Parathyroid adenoma (tissue), 2 donors: ENCODE measurements at regions not wholly inside any gene's neighbourhood (a gene's known extent, or its start where the extent isn't known, plus 50 kb on each side); places are given as distances from the start of the nearest gene placed in this dataset.

ENCODE experiments used
- H2AFZ ChIP-seq: fragments of 300-600 bp; sonication (generic); one replicate; pipeline ENCODE4 v1.7.0; 2017; ENCODE audit warnings: antibody characterized with exemption, mild to moderate bottlenecking
- H3K27ac ChIP-seq: fragments of 300-600 bp; sonication (generic); one replicate; pipeline ENCODE4 v1.7.0; 2017
- H3K27me3 ChIP-seq: fragments of 300-600 bp; sonication (generic); one replicate; pipeline ENCODE4 v1.7.0; 2017; ENCODE audit warnings: low read length; ENCODE audit not compliant: control insufficient read depth, insufficient read depth
- H3K36me3 ChIP-seq: fragments of 300-600 bp; sonication (generic); one replicate; pipeline ENCODE4 v1.7.0; 2017; ENCODE audit warnings: low read length; ENCODE audit not compliant: control insufficient read depth, insufficient read depth
- H3K4me1 ChIP-seq: fragments of 300-600 bp; sonication (generic); one replicate; pipeline ENCODE4 v1.7.0; 2017; ENCODE audit warnings: control low read depth
- H3K4me2 ChIP-seq: fragments of 300-600 bp; sonication (generic); one replicate; pipeline ENCODE4 v1.7.0; 2017; ENCODE audit warnings: low read length
- H3K4me3 ChIP-seq: fragments of 300-600 bp; sonication (generic); one replicate; pipeline ENCODE4 v1.7.0; 2017; ENCODE audit warnings: low read depth, low read length
- H3K79me2 ChIP-seq: fragments of 300-600 bp; sonication (generic); one replicate; pipeline ENCODE4 v1.7.0; 2017; ENCODE audit warnings: control low read depth
- H3K9ac ChIP-seq: fragments of 300-600 bp; sonication (generic); one replicate; pipeline ENCODE4 v1.7.0; 2017; ENCODE audit warnings: mild to moderate bottlenecking
- H3K9me3 ChIP-seq: fragments of 300-600 bp; sonication (generic); one replicate; pipeline ENCODE4 v1.7.0; 2017; ENCODE audit warnings: low read length; ENCODE audit not compliant: control insufficient read depth
- CTCF ChIP-seq: fragments of 300-600 bp; sonication (generic); IDR thresholded peaks from one replicate; pipeline ENCODE4 v1.7.0; 2017; ENCODE audit warnings: antibody characterized with exemption, mild to moderate bottlenecking
- donor health status: primary hyperparathyroidism.

GRCh38 chr7:81419731-81420130 is 350.1 kb downstream of the HGF start:
- Histone ChIP-seq H3K4me3 (no peak overlapping the region), H3K27me3 (no peaks in the 10 kb centered on the region), H3K79me2 (no peaks in the 10 kb centered on the region), H3K9me3 (no peaks in the 10 kb centered on the region), H2AFZ (no peak overlapping the region), H3K9ac (no peak overlapping the region), H3K4me2 (no peak overlapping the region), H3K4me1 (no peaks in the 10 kb centered on the region), H3K36me3 (no peaks in the 10 kb centered on the region), H3K27ac (no peak overlapping the region)
- no peak for TF ChIP-seq CTCF

GRCh38 chr7:81416659-81417058 is 353.2 kb downstream of the HGF start:
- Histone ChIP-seq H3K9me3 (no peaks in the 10 kb centered on the region), H3K4me3 (no peak overlapping the region), H3K9ac (no peak overlapping the region), H3K79me2 (no peaks in the 10 kb centered on the region), H3K27me3 (no peaks in the 10 kb centered on the region), H3K4me2 (no peak overlapping the region), H3K36me3 (no peaks in the 10 kb centered on the region), H3K27ac (no peak overlapping the region), H3K4me1 (no peaks in the 10 kb centered on the region), H2AFZ (no peak overlapping the region)
- TF ChIP-seq CTCF, result no peak

- no peaks in the 10 kb centered on the region for H3K36me3 ChIP-seq
- TF ChIP-seq CTCF, result no peak
- H3K27me3 ChIP-seq, result no peaks in the 10 kb centered on the region
- no peaks in the 10 kb centered on the region for H3K79me2 ChIP-seq
- H3K4me2 ChIP-seq, result no peak overlapping the region
- H3K9me3 ChIP-seq, result no peaks in the 10 kb centered on the region
- H3K4me1 ChIP-seq, result no peaks in the 10 kb centered on the region
- H3K27ac ChIP-seq, result no peak overlapping the region
- no peak overlapping the region for H2AFZ ChIP-seq
- H3K4me3 ChIP-seq, result no peak overlapping the region
- H3K9ac ChIP-seq, result no peak overlapping the region
Measured at GRCh38 chr7:81415181-81415580, 354.7 kb downstream of the HGF start.

- no peak overlapping the region for H2AFZ ChIP-seq
- no peak overlapping the region for H3K4me2 ChIP-seq
- H3K79me2 ChIP-seq, result no peaks in the 10 kb centered on the region
- H3K4me1 ChIP-seq, result no peaks in the 10 kb centered on the region
- no peaks in the 10 kb centered on the region for H3K9me3 ChIP-seq
- H3K9ac ChIP-seq, result no peak overlapping the region
- TF ChIP-seq CTCF, result no peak
- no peak overlapping the region for H3K4me3 ChIP-seq
- no peaks in the 10 kb centered on the region for H3K36me3 ChIP-seq
- no peaks in the 10 kb centered on the region for H3K27me3 ChIP-seq
- H3K27ac ChIP-seq, result no peak overlapping the region
Measured at GRCh38 chr7:81414411-81414810, 355.4 kb downstream of the HGF start.

GRCh38 chr7:81410471-81411117 is 359.3 kb downstream of the HGF start:
- no peak for TF ChIP-seq CTCF
- no peaks in the 10 kb centered on the region for H3K36me3 ChIP-seq
- no peak overlapping the region for H3K4me3 ChIP-seq
- H2AFZ ChIP-seq, result no peak overlapping the region
- no peak overlapping the region for H3K4me2 ChIP-seq
- H3K4me1 ChIP-seq, result no peaks in the 10 kb centered on the region
- H3K79me2 ChIP-seq, result no peaks in the 10 kb centered on the region
- no peaks in the 10 kb centered on the region for H3K27me3 ChIP-seq
- no peaks in the 10 kb centered on the region for H3K9me3 ChIP-seq
- no peak overlapping the region for H3K9ac ChIP-seq
- H3K27ac ChIP-seq, result no peak overlapping the region
